Liver (tissue), 8 donors: ENCODE measurements at regions not wholly inside any gene's neighbourhood (a gene's known extent, or its start where the extent isn't known, plus 50 kb on each side); places are given as distances from the start of the nearest gene placed in this dataset.
"Not testable (repeated sequence)": the region's sequence is repeated elsewhere in the genome, so short reads cannot be mapped to it uniquely, and the experiment has no call there.

Experiments used
- DNase-seq: peaks from one replicate; pipeline ENCODE4 v3.0.0-alpha.2; 2017; ENCODE audit warnings: low spot score
- H3K27ac ChIP-seq, 2 donors: one replicate each; pipeline ENCODE4 v1.7.0; 2013; ENCODE audit warnings: inconsistent platforms in 2 of 2, low read length in 2 of 2, control low read depth in 1 of 2, low read depth in 1 of 2, mild to moderate bottlenecking in 1 of 2
- H3K27me3 ChIP-seq, 4 donors: one replicate each; pipeline versions ENCODE4 v1.6.1 to v1.7.0; 2013; ENCODE audit warnings: low read length in 3 of 4, inconsistent platforms in 1 of 4, mild to moderate bottlenecking in 1 of 4, moderate library complexity in 1 of 4; ENCODE audit not compliant: control insufficient read depth in 4 of 4, insufficient read depth in 4 of 4
- H3K36me3 ChIP-seq, 4 donors: one replicate each; pipeline versions ENCODE4 v1.6.1 to v1.7.0; 2013; ENCODE audit warnings: low read length in 3 of 4, mild to moderate bottlenecking in 3 of 4, low read depth in 1 of 4, moderate library complexity in 1 of 4; ENCODE audit not compliant: control insufficient read depth in 4 of 4, insufficient read depth in 3 of 4
- H3K4me1 ChIP-seq, 4 donors: one replicate each; pipeline versions ENCODE4 v1.6.1 to v1.7.0; 2013; ENCODE audit warnings: low read length in 3 of 4, mild to moderate bottlenecking in 3 of 4, moderate library complexity in 1 of 4; ENCODE audit not compliant: control insufficient read depth in 4 of 4, insufficient read depth in 4 of 4
- H3K4me3 ChIP-seq, 3 donors: one replicate each; pipeline versions ENCODE4 v1.6.1 to v1.7.0; 2013; ENCODE audit warnings: low read length in 3 of 3, control low read depth in 1 of 3, low read depth in 1 of 3, mild to moderate bottlenecking in 1 of 3
- H3K9ac ChIP-seq, 2 donors: one replicate each; pipeline ENCODE4 v1.7.0; 2013; ENCODE audit warnings: low read length in 2 of 2, mild to moderate bottlenecking in 2 of 2, moderate library complexity in 2 of 2, control low read depth in 1 of 2, low read depth in 1 of 2
- H3K9me3 ChIP-seq, 4 donors: one replicate each; pipeline versions ENCODE4 v1.6.1 to v1.7.0; 2013; ENCODE audit warnings: low read length in 3 of 4; ENCODE audit not compliant: control insufficient read depth in 4 of 4
- ATF3 ChIP-seq: IDR thresholded peaks from 2 replicates; pipeline ENCODE4 v1.6.1; 2016; ENCODE audit warnings: antibody characterized with exemption
- CTCF ChIP-seq: fragments of 150-350 bp; IDR thresholded peaks from 2 replicates; pipeline ENCODE4 v1.5.1; 2017; ENCODE audit warnings: improper control_type of control experiment, low read depth, low read length; ENCODE audit not compliant: missing input control
- FOXA1 ChIP-seq: IDR thresholded peaks from 2 replicates; pipeline ENCODE4 v1.6.1; 2016; ENCODE audit warnings: antibody characterized with exemption
- FOXA2 ChIP-seq: IDR thresholded peaks from 2 replicates; pipeline ENCODE4 v1.6.1; 2016; ENCODE audit warnings: antibody characterized with exemption
- GABPA ChIP-seq, 2 donors: IDR thresholded peaks in 1 of 2; conservative IDR thresholded peaks in 1 of 2; 2 replicates each; pipeline ENCODE4 v1.6.1; 2016; ENCODE audit warnings: antibody characterized with exemption in 2 of 2, mild to moderate bottlenecking in 1 of 2, moderate library complexity in 1 of 2
- HNF4G ChIP-seq: IDR thresholded peaks from 2 replicates; pipeline ENCODE4 v1.6.1; 2016; ENCODE audit warnings: antibody characterized with exemption
- JUND ChIP-seq, 2 donors: IDR thresholded peaks; 2 replicates each; pipeline ENCODE4 v1.6.1; 2016; ENCODE audit warnings: antibody characterized with exemption in 2 of 2
- MAX ChIP-seq: IDR thresholded peaks from 2 replicates; pipeline ENCODE4 v1.6.1; 2016; ENCODE audit warnings: antibody characterized with exemption
- NR2F2 ChIP-seq: IDR thresholded peaks from 2 replicates; pipeline ENCODE4 v1.6.1; 2016; ENCODE audit warnings: antibody characterized with exemption
- RAD21 ChIP-seq, 2 donors: IDR thresholded peaks; 2 replicates each; pipeline ENCODE4 v1.6.1; 2016; ENCODE audit warnings: antibody characterized with exemption in 2 of 2, mild to moderate bottlenecking in 2 of 2
- SP1 ChIP-seq: IDR thresholded peaks from 2 replicates; pipeline ENCODE4 v1.6.1; 2018; ENCODE audit warnings: antibody characterized with exemption, mild to moderate bottlenecking
- YY1 ChIP-seq: IDR thresholded peaks from 2 replicates; pipeline ENCODE4 v1.6.1; 2016; ENCODE audit warnings: antibody characterized with exemption, mild to moderate bottlenecking
- ZBTB33 ChIP-seq: IDR thresholded peaks from 2 replicates; pipeline ENCODE4 v1.6.1; 2016; ENCODE audit warnings: antibody characterized with exemption
- WGBS: extraction: QIAGEN DNeasy Blood & Tissue Kit; methylation state at CpG from one replicate; pipeline ENCODE4 v1.1.7; 2013; 5-methylcytosine and 5-hydroxymethylcytosine counted together
- donor health status: healthy.
- donor health status: healthy.
- donor health status: healthy.
- donor health status: healthy.
- donor health status: healthy.

GRCh38 chr1:208988811-208989222 lies 594.7 kb upstream of the CAMK1G start:
- TF ChIP-seq FOXA2 (no peak), RAD21 (IDR thresholded peaks at IDR 0.05) (peak in 1 of 2 donors; percentile 41), HNF4G (no peak), SP1 (no peak)
- Histone ChIP-seq H3K36me3 (no peaks in the 10 kb centered on the region), H3K9ac (peak overlapping the region; percentile 41 to 49), H3K4me3 (peak overlapping the region; percentile 43 to 58 (median 51)), H3K27ac (peak overlapping the region in 1 of 2 donors; percentile 47), H3K27me3 (no peaks in the 10 kb centered on the region), H3K9me3 (no peaks in the 10 kb centered on the region), H3K4me1 (peaks cover 0 to 5% (median 0%) of the 10 kb centered on the region in 4 donors)
- 6% methylated on average over 3 of the region's 3 CpGs for WGBS
- DNase-seq, result no peak

GRCh38 chr1:208990456-208990855 lies 593.1 kb upstream of the CAMK1G start:
- no peaks in the 10 kb centered on the region for H3K27me3 ChIP-seq
- no peak for TF ChIP-seq MAX
- TF ChIP-seq FOXA2, result no peak
- no peak for TF ChIP-seq JUND (IDR thresholded peaks at IDR 0.05)
- no peak for TF ChIP-seq ATF3
- no peak for TF ChIP-seq ZBTB33
- TF ChIP-seq CTCF, result no peak
- TF ChIP-seq FOXA1, result no peak
- no peak for TF ChIP-seq GABPA (IDR thresholded peaks at IDR 0.05 in 1 of 2, conservative IDR thresholded peaks at IDR 0.05 in 1 of 2)
- no peak for TF ChIP-seq YY1
- TF ChIP-seq NR2F2, result no peak
- no peak for TF ChIP-seq HNF4G
- peaks cover 0 to 5% (median 0%) of the 10 kb centered on the region in 4 donors for H3K4me1 ChIP-seq
- no peak for DNase-seq
- H3K4me3 ChIP-seq, result no peak overlapping the region
- no peak overlapping the region for H3K9ac ChIP-seq
- H3K9me3 ChIP-seq, result no peaks in the 10 kb centered on the region
- WGBS, result 85% methylated on average over 2 of the region's 2 CpGs
- H3K36me3 ChIP-seq, result no peaks in the 10 kb centered on the region
- no peak overlapping the region for H3K27ac ChIP-seq

- H3K27me3 ChIP-seq, H3K4me1 ChIP-seq, DNase-seq, H3K36me3 ChIP-seq, H3K27ac ChIP-seq, H3K9ac ChIP-seq, H3K4me3 ChIP-seq, H3K9me3 ChIP-seq: not testable (repeated sequence)
- WGBS, result 58% methylated on average over 2 of the region's 2 CpGs
These were observed 586.5 kb upstream of the CAMK1G start for GRCh38 chr1:208997053-208997452.
